T47D (cell line): ENCODE measurements at regions not wholly inside any gene's neighbourhood (a gene's known extent, or its start where the extent isn't known, plus 50 kb on each side); places are given as distances from the start of the nearest gene placed in this dataset.

Experiments
- DNase-seq, 2 experiments: peaks; one replicate each; pipeline versions ENCODE4 v3.0.0 to v3.0.0-alpha.2; 2011 to 2012; ENCODE audit warnings: low read depth in 1 of 2, low spot score in 1 of 2
- JUND ChIP-seq: IDR thresholded peaks from 2 replicates; pipeline ENCODE4 v1.6.1; 2012; ENCODE audit warnings: low read depth
- in situ Hi-C: cut with HindIII; loops from 2 replicates; pipeline ENCODE4 v1.10.0; 2016; ENCODE audit warnings: low sequenced_read_pairs, low pct_unique_long_range_greater_than_20kb

DNA sequence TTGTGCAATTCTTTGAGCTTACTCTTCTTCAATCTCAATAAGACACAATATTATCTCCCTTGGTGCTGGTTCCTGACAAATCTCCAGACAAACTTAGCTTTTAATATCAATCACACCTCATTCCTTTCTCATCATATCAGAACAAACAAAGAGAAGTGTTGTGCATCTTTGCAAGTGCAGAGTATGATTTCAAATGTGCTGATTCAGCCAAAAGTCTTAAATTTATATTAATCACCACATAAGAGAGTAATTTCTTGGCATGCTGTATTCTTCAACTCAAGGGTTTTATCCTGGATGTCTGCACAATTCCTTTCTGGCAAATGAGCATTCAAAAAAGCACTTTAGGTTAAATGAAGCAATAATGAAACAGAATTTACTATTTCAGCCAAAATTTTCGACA, 877.8 kb downstream of the ANKRD7 start:
- no peak for DNase-seq
- no peak for TF ChIP-seq JUND
- in situ Hi-C loops, result no loop called here

DNA sequence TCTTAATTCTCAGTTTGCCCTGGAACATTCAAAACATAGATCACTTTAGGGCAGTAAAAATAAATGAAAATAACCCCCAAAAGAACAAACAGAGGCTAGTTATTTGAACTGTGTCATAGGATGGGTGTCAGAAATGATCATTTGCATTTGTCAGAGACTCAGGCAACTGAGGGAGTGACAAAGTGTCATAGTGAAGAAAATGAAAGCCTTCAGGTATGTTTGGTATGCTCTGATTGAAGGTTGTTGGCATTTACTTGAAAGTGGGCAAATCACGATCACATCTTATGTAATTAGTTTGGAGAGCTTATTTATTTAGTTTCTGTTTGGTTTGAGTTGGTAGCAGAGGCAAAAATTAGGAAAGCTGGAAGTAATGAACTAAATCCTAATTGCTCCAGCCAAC, 880.9 kb downstream of the ANKRD7 start:
- in situ Hi-C loops, result no loop called here
- no peak for DNase-seq
- no peak for TF ChIP-seq JUND

DNA sequence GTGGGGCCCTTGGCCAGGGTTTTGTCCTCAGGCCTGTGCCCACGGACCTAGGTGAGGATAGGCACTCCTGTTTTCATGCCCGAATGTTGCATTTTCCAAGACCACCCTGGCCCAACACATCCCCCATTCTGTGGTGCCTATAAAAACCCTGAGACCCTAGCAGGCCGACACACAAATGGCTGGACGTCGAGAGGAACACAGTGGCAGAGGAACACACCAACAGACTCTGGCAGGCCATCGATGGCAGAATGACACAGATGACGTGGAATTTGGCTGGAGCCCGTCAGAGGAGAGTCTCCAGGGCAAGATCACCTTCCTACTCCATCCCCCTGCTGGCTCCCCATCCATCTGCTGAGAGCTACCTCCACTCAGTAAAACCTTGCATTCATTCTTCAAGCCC, 898.8 kb downstream of the ANKRD7 start:
- no peak for TF ChIP-seq JUND
- in situ Hi-C loops, result no loop called here
- DNase-seq, result no peak

DNA sequence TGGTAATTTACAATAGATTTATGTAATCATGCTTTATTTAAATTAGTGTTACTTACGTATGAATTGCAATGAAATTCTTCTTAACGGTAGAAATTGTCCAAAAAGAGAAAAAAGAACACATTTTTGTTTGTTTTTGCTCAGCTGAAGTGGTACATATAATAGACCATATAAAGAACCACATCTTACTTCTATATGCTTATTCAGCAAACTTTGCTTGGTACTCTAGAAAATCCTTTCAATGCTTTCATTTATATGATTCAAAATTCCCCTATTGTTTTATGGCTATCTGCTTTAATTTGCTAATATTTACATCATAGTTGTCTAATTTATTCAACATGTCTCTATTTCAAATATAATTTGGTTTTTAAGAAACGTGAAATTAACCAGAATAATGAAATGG, 903.2 kb downstream of the ANKRD7 start:
- no peak for TF ChIP-seq JUND
- in situ Hi-C loops, result no loop called here
- DNase-seq, result no peak

DNA sequence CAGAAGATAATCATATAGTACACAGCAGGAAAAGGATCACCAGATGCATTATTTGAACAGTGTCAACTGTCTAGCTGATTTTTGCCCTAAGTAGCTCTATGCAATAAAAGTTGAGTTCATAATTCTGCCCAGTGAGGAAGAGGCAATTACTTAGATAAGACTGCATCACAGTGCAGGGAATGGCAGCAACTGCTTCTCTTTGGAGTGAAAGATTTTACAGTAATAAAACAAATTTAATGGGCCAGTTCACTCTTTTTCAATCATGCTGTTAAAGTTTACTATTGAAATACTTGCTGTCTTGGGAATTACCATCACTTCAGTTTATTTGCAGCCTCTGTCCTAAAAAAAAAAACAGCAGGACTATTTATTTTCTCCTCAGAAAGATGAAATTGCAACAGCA, 907.9 kb downstream of the ANKRD7 start:
- no peak for TF ChIP-seq JUND
- DNase-seq, result no peak
- in situ Hi-C loops, result no loop called here

DNA sequence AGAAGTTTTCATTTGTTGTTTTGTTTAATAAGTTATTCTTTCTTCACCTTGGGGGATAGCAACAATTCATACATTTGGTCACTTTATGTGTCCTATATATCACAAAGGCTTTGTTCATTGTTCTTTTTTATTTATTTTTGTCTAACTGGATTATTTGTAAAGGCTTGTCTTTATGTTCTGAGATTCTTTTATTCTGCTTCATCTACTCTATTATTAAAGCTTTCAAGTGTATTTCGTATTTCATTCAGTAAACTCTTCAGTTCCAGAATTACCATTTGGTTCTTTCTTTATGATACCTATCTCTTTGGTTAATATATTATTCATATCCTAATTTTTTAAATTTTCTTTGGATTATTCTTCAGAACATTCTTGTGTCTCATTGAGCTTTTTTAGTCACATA, 942.9 kb downstream of the ANKRD7 start:
- TF ChIP-seq JUND, result no peak
- in situ Hi-C loops, result no loop called here

DNA sequence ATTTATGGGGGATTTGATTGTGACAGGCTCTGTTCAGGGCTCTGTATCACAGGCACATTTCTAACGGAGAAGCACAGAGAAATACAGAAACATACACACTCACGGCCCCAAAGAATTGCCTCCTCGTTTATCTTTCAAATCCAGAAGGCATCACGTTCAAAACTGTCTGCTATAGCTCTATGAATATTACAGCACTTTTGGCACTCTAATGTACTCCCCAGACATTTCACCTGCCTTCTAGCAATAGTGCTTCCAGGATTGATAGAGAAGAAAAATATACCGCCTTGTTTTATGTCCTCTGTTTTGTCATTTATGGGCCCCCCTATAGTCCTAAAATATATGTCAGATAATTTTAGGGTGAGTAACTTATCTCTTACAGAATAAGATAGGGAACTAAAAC, 947.5 kb downstream of the ANKRD7 start:
- no peak for TF ChIP-seq JUND
- DNase-seq, result no peak
- in situ Hi-C loops, result no loop called here

More for the DNA sequence above, 942.9 kb downstream of the ANKRD7 start:
- no peak for DNase-seq

DNA sequence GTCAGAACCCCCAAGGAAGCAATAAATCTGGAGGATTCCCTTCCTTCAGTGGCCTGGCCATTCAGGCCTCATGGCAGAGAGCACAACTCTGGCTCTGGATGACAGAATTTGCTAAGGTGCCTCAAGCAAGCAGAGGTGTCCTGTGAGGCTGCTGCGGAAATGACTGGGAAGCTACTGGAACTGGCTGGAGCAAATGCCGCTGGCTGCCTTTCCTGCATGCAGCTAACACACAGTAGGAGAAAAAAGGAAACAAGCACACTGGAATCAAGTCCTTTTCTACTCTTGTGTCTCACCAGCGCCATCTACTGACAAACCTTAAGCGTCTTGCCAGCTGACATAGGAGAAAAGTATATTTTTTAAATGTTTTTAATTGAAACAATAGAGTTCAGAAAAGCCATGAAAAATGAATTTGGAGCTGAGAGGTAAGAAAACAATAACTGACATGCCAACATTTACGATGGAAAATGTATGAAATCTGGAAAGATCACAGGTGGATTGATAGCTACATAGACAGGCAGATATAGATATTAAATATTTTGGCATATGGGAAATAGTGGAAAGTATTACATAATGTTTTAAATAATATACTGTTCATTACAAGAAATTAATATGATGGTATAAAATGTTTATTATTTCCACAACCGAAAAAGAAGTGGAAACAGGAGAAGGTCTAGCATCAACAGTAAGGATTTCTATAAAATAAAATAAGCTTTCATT, 951.6 kb downstream of the ANKRD7 start:
- DNase-seq, result peak; percentile 4 to 79
- TF ChIP-seq JUND, result no peak
- in situ Hi-C loops, result no loop called here

DNA sequence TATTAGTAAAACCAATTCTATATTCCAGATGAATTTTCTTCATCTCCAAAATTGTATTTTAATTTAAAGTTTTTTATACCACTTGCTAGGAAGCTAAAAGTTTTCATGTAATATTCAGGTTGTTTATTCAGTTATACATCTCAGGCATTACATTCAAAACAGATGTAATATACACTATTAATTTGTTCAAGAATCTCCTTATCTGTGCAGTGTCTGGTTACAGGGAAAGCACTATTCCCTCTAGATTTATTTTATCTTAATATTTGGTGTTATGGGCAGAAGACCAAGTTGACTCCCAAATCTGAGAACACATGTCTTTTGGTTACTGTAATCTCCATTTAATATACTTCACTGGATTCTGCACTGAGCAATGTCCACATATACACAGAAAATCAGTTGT, 953.4 kb downstream of the ANKRD7 start:
- no peak for TF ChIP-seq JUND
- no peak for DNase-seq
- in situ Hi-C loops, result no loop called here

DNA sequence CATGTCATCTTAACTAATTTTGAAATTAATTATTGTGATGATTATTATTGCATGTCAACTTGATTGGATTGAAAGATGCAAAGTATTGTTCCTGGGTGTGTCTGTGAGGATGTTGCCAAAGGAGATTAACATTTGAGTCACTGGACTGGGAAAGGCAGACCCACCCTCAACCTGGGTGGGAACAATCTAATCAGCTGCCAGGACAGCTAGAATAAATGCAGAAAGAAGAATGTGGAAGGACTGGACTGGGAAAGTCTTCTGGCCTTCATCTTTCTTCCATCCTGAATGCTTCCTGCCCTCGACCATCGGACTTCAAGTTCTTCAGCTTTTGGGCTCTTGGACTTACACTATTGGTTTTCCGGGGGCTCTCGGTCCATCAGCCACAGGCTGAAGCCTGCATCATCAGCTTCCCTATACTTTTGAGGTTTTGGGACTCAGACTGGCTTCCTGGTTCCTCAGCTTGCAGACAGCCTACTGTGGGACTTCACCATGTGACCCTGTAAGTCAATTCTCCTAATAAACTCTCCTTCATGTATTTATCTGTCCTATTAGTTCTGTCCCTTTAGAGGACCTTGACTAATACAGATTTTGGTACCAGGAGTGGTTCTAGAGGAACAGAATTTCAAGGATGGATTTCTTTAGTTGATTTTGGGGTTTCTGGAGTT, 959.8 kb downstream of the ANKRD7 start:
- in situ Hi-C loops, result no loop called here
- no peak for TF ChIP-seq JUND
- DNase-seq, result no peak

DNA sequence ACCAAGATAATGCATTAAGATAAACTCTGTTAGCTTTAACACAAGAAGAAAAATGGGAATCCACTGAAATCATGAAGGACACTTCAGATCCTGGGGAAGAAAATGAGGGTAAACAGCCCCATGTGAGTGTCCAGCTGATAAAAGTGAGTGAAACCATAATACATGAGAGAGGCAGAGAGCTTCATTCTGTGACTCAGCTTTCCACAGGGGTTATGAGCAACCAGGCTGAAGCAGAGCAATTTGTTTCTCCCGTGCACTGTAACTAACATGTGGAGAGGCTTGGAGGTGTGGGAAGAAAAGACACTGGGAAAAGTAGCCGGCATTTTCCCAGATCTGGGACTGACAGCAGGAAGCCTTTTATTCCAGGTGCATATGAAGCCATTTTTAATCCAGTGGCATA, 971.7 kb downstream of the ANKRD7 start:
- in situ Hi-C loops, result no loop called here
- no peak for DNase-seq
- TF ChIP-seq JUND, result no peak

DNA sequence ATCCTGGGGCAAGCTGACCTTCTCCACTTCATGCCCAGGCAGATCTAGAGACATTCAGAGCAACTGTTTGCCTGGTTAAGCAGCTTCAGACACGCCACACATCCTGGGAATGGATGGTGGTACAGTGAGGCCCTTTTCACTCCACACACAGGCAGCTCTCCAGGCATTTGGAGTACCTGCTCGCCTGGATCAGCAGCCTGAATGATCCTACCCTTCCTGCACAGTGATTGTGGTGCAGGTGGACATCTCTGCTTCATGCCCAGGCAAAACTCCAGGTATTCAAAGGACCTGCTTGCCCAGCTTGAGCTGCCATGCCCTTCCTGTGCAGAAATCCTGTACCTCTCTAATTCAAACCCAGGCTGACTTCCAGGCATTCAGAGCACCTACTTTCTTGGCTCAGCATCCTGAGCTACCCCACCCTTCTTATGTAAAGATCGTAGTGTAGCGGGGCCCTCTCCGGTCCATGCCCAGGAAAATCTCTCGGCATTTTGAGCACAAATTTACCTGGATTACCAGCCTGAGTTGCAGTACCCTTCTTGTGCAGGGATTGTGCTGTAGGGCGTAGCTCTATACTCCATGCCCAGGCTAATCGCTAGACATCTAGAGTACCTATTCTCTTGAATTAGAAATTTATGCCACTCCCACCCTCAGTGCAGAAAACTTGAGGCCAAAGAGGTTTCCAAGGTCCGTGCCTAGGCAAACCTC, 972.8 kb downstream of the ANKRD7 start:
- in situ Hi-C loops, result no loop called here
- DNase-seq, result no peak
- TF ChIP-seq JUND, result no peak

DNA sequence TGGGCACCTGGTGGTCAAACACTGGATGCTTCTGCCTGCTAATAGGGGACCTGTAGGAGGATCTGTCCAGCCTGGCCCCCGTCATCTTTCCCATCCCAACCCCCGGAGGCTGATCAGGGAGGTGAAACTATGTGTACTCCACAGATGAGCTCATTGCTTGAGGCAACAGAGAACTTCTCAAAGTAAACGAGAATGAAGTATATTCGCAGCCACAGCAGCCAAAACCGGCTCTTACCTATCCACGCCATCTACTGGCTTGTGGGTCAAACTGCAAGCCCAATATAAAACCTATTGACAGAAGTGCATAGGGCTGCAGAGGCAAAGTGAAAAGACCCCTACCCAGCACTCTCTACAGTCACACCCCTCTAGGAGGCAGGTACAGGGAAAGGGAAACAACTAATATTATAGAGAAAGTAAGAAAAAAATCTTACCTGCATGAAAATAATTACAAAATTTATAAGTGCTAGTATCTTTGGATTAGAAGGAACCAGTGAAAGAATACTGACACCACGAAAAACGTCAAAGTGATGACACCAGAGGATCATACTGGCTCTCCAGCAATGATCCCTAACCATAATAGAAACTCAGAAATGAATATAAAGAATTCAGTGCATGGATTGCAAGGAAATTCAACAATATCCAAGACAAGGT, 973.5 kb downstream of the ANKRD7 start:
- TF ChIP-seq JUND, result no peak
- in situ Hi-C loops, result no loop called here
- peak; percentile 1 to 65 for DNase-seq
